ENCODE measurements at regions not wholly inside any gene's neighbourhood (a gene's known extent, or its start where the extent isn't known, plus 50 kb on each side); places are given as distances from the start of the nearest gene placed in this dataset.
A peak's percentile ranks its signal among the peaks of the same experiment; 100 is the strongest.

DNA sequence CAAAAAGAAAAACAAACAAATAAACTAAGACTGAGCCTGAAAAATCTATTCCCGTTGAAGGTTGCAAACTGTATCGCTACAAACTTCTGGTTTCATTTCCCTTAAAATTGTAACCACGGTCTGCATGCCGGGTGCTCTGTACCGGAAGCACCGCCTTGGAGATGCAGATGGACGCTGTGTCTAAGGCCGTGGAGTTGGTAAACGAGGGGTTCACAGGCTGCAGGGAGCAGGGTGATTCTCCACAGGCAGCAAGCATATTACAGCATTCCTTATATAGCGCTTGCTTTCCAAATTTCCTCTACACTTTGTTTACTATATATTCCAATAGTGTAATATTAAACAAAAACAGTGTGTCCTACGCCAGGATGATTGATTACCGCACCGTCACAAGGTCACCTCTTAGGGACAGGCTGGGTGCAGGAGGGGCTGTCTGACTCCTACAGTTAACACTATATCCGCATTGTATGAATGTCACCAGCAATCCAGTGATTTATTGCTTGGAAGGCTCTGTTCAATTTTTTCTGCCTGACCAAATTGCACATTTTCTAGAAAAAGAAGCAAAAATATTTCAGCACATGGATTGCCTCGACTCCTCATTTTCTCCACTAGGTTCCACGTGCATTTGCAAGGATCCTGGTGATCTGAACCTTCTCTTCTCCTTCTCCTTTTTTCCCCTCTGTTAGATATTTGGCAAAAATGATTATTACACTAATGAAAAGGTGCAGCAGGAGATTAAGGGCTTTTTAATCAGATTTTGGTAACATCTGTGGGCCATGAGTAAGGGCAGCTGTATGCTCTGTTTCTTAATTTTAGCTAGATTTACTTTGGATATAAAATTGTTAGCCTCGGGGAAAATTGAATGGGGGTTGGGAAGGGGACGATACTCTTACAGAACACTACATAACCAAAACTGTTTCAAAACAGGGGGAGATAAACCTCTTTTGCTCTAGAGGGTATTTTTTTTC, 325.8 kb upstream of the MGMT start:
- no peak for DNase-seq

DNA sequence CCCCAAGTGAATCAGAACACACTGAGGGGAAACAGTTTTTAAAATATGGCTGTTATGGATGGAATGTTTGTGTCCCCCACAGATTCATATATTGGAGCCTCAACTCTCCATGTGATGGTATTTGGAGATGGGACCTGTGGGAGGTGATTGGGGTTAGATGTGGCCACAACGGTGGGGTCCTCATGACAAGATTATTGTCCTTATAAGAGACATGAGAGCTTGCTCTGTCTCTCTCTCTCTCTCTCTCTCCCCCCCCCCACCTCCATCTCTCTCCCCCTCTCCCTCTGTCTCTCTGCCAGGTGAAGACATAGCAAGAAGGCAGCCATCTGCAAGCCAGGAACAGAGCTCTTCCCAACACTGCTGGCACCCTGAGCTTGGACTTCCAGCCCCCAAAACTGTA, 315.8 kb upstream of the MGMT start:
- no peak for DNase-seq

DNA sequence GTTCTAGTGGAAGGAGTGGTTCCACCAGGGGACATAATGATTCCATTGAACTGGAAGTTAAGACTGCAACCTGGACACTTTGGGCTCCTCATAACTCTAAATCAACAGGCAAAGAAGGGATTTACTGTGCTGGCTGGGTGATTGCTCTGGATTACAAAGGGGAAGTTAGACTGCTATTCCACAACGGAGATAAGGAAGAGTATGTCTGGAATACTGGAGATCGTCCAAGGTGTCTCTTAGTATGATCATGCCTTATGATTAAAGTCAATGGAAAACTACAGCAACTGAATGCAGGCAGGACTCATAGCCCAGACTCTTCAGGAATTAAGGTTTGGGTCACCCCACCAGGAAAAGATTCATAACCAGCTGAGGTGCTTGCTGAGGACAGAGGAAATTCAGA, 310.6 kb upstream of the MGMT start:
- no peak for DNase-seq

DNA sequence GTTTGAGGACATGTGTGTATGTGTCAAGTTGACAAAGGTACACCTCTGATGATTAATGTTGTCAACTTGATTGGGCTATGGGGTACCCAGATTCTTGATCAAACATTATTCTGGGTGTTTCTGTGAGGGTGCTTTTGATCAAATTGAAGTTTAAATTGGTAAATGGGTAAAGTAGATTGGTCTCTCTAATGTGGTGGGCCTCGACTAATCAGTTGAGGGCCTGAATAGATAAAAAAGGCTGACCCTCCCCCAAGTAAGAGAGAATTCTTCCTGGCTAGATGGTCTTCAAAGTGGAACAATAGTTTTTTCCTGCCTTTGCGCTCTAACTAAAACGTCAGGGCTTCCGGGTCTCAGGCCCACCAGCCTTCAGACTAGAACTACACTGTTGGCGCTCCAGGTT, 309.9 kb upstream of the MGMT start:
- no peak for DNase-seq

DNA sequence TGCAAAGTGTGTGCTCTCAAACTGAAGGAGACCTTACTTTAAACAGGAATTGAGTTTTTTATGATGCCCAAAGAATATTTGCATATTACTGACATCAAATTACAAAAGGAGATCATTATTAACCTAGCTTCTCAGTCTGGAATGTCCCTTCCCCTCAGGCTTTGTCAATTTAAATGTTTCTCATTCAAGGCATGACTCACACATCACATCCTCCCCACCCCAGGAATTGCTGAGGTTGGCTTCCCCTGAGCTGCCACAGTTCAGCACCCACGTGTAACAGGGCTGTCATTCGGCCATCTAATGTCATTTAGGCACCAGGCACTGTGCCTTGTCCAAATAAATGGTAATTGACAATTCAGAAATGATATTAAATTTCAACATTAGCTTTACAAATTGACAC, 305.9 kb upstream of the MGMT start:
- DNase-seq: peak; percentile 1 to 3

DNA sequence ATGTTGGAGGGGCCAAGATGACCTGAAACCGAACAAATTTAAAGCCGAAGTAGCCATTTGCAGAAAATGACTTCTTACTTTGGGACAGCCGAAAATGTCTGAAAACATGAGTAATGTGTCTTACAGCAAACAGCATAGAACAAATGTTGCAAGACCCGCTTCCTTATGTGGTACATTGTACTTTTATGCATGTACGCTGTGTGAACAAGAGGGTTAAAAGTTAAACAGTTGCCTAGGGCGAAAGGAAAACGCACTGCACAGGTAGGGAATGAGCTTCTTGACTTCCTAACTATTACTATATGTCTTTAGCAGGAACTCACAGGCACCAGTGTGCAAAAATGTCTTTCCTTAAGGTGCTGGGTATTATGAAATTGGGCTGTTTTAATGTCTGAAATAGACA, 303.5 kb upstream of the MGMT start:
- no peak for DNase-seq

DNA sequence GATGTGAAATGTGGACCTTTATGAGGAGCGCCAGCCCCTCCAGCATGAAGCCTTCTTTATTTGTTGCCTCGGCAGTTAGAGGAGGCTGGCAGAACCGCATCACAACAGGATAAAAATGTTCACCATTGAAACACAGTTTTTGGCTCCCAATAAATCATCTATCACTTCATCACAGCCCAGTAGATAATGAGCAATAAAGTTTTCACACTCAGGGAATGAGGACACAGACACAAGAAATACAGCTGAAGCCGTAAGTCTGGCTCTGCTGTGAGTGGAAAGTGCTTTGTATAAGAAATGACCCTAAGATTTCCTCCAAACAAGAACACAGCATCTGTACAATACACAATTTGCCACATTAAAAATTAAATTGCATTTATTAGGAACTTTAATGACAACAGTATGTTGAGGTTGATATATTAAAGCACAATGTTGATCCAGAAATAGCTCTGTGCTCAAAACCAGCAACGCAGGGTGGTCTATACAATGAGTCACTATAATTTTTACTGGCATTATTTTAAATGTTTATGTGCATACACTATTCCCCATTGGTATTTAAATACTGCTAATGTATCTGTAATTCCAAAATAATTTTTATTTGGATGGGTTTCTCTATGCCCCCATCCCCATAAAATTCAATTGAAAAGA, 301.8 kb upstream of the MGMT start:
- DNase-seq: no peak

DNA sequence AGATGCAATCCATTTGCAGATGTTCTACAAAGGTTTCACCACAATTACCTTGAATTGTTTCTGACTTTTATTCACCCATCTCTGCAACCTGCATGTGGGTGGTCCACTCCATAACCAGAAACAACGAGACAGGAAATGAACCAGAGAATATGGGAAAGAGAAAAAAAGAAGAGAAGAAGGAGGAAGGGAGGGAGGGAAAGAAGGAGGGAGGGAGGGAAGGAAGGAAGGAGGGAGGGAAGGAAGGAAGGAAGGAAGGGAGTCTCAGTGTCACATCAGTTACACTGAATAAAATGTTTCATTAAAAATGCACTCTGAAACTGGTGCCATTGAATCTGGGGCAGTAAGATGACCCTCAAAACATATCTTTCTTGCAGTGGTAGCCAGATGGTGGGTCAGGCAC, 301.3 kb upstream of the MGMT start:
- no peak for DNase-seq

DNA sequence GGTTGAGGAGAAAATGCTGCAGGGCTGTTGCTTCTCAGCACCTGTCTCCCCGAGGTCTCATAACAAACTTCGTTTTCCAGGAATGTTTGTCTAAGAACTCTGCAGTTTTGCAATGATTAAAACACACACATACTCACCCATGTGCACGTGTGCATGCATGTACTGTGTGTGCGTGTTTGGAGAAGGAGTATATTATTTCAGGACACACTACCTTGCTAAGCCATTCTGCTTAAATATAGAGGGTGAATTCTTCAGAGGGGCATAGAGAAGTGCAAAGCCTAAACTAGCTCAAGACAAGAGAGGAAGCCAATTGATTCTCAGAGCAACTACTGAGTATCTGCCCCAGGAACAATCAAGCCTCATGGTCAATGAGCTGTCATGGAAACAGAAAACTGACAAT, 298.4 kb upstream of the MGMT start:
- no peak for DNase-seq

DNA sequence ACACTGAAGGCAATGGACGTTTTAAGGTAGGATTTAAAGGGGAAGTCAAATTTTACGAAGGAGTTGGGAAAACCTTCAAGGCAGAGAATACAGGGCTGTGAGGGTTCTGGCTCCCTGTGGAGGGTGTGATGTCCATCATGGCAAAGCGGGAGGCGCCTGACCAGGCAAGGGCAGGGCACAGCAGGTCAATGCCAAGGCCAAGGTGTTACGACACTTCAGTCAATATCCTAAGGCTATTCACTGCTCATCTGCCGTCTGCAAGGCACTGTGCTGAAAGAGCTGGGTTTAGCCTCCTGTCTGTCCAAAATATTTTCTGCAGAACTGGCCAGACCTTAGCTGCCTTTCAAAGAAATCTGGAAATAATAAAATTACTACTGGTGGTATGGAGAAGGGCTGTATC, 297.9 kb upstream of the MGMT start:
- DNase-seq: no peak

DNA sequence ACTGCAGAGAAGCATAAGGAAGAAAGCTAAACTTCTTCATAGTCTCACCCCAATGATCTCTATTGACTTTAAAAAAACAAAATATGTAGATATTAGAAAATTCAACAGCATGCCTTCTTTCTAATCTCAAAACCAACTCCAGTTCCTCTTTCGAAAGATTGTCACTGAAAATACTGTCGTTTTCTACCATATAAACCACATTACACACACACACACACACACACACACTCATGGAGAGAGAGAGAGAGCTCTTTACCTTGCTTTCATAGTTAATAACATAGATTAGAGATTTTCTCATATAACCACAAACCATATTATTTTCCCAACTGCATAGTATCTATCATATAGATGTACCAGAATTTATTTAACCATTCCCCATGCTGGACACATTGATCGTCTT, 296.2 kb upstream of the MGMT start:
- no peak for DNase-seq

DNA sequence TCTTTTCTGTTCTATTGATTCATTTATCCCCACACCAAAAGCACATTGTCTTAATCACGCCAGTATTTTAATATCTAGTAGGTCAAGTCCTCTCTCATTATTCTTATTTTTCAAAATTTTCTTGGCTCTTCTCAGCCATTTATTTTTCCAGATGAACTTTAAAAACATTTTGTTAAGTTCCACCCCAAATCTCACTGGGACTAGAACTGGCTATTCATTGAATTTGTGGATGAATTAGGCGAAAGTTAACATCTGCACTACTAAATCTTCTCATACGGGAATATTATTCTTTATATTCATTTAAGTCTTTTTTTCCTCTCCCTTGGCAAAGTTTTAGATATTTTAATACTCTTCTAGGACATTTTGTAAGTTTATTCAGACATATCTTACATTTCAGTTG, 295.2 kb upstream of the MGMT start:
- no peak for DNase-seq

DNA sequence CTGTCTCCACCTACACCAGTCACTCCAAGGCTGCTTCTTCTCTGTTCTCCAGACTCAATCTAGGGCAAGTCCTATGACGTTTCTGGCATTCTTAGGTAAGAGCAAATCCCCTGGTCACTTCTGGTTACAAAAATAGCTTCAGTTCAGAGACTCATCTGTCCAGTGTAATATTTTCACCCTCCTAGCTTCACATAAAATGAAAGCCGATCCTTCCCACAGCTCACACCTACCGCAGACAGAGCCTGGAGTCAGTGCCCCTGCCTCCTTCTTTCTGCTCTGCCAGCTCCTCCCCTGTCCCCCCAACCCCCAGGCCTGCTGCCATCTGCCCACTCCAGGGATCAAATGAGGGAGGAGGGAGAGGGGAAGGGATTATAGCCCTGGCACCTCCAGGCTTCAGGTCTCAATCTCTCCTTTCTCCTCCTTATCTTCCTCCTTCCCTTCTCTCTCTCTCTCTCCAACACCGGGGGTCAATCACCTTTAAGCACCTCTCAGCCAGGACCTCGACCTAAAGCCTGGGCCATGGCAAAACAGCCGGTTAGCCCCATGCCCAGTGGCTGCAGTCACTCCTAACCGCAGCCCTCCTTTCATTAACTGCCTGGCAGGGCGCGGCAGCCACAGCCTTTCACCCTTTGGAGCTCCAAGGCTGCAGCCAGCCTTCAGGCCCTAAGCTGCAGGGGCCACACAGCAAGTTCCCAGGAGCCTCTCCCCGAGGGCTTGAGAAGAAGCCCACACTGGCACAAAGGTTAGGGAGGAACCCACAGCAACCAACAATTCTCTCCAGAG, 292.6 kb upstream of the MGMT start:
- DNase-seq: no peak

DNA sequence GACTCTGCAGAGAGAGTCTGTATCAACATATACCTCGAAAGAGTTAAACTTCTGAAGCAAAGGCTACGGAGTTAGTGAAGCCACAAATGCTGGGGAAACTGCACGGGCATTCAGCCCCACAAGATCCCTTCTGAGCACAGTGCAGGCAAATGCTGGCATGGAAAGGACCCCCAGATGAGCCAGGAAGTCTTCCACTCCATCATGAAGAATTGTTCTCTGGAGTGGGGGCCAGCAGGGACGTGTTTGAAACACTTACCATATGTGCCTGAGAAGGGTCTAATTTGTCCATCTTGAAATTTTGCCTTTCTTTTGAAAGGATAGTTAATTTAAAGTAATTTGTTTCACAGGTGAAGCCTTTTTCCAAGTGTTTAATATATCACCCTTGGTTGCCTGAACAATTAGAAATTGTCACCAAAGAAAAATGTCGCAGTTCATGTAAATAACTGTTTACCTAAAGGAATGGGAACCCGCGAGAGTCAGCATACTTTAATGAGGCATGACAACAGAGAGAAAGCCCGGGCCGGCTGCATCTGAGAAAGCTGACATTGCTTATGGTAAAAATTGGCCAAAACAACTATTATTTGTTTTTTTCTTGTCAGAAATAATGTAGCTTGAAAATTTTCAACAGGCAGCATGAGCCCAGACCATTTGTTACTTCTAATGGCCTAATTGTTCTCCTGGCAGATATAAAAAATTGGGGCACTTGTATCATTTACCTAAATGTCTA, 287.6 kb upstream of the MGMT start:
- DNase-seq: no peak

DNA sequence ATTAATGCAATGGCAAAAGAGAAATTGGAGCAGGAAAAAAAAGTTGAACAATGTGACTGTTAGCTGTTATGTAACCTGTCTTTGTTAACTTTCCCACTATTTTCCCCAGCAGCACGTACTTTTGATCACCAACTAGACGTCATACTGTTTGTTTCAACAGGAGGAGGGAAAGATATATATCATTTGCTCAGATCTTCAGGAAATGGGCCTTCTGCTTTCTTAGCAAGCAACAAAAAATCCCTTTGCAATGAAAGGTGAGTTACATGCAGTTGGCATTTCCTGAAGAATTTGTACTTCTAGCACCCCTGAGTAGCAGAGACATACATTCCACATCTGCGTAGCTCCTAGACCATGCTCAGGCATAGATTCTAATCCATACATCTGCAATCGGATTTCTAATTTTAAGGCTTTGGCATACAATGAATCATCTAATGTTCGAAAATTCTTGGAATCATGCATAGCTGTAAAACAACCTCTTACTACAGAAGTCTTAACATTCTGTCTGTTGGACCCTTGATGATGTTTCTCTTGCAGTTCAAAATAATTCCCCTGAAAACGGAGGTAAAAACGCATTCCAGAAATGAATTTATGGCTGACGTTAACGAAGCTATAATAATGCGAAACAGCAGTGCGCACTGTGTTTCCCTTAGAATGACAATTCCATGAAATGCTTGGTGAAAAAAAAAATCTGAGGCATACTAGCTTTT, 286.9 kb upstream of the MGMT start:
- DNase-seq: no peak

DNA sequence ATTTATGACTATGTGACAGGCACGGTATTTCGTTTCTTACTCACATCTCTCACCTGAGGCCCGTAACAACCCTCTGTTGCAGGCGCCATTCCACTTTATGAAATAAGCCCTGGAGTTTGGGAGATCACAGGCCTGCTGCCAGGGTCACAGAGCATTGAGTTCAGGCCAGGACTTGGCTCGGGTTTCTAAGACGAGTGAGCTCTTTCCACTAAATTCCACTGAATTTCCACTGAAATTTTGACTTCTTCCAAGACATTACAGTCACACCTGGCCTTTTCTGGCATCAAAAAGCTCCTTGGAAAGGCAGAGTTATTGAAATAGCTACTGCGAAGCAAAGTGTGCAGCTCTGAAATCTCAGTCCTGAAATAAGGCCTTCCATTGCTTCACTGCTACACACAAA, 282.8 kb upstream of the MGMT start:
- no peak for DNase-seq

DNA sequence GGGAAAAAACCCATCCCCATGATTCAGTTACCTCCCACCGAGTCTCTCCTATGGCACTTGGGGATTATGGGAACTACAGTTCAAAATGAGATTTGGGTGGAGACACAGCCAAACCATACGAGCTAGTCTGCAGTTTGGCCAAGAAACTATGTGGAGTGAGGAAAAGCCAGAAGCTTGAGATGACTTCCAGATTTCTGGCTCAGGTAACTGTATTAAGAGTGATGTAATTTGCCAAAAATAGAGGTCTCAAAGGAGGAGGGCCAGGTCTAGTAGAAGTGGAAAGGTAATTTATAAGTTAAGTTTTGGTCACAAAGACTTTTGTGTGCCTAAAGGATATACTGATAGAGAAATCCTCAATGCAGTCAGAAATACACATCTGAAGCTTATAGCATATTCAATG, 279.7 kb upstream of the MGMT start:
- DNase-seq: no peak

DNA sequence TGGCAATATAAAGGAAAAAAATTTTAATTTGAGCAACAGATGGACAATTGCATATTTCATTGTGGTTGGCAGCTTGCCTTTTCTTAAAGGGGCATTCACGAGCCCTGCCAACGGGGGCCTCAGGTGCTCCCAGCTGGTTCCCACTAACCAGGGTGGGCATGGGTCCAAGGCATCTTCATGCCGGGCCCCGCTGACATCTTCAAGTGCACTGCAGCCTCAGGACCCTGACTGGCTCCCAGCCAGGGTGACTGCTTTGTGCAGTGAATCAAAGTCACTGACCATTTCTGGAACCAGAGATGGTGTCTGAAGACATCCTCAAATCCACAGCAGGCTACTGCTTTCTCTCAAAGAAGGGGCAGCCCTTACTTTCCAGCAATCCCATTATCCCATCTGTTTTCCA, 275.2 kb upstream of the MGMT start:
- DNase-seq: no peak

DNA sequence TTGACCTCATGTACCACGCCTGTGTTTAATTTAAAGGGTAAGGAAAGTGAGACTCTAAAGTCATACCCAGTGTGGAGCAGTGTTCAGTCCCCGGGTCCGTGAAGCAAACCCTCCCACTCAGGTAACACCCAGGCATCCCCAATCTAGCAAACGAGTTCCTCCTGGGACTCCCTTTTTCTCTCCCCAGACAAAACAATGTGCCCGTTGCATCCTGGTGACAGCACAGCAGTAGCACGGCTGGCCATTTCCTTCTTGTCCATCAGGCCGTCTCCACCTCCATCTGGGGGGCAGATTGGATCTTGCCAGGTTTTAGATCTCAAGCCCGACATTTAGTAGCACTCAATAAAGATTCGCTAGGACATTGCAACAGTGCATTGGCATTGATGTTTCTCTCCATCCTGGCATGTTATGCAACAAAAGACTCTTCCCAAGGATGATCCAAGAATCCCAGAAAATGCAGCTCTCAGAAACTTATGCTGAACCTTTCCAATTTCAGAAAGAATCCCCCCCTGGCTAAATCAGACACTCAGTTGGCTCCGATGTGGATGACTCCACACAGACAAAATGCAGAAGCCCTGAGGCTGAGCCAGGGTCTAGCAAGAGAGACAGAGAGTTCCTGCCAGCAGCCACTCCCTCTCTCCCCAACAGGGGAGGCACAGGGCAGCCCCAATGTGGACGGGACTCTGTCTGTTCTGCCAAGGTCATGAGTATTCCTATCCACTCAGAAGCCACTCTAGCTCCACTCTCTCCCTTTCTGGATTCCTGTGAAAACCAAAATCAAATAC, 274.5 kb upstream of the MGMT start:
- DNase-seq: no peak

DNA sequence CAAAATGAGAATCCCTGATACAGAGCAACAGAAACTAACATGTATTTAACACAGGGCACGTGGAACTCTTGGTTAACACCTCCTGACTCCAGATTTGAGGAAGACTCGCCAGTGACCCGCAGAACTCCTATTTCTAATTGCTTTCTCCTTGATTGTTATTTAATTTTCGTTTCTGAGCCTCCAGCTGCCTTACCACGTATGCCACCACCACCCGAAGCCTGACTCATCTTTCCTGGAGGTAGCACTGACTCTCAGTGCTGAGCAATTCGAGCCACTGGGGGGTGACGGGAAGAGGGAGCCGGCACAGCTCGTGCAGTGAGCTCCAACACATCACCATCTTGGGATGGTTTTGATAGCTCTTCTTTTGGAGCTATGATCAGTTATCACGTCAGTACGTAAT, 273.9 kb upstream of the MGMT start:
- peak in 1 of 2 experiments; percentile 4 for DNase-seq

DNA sequence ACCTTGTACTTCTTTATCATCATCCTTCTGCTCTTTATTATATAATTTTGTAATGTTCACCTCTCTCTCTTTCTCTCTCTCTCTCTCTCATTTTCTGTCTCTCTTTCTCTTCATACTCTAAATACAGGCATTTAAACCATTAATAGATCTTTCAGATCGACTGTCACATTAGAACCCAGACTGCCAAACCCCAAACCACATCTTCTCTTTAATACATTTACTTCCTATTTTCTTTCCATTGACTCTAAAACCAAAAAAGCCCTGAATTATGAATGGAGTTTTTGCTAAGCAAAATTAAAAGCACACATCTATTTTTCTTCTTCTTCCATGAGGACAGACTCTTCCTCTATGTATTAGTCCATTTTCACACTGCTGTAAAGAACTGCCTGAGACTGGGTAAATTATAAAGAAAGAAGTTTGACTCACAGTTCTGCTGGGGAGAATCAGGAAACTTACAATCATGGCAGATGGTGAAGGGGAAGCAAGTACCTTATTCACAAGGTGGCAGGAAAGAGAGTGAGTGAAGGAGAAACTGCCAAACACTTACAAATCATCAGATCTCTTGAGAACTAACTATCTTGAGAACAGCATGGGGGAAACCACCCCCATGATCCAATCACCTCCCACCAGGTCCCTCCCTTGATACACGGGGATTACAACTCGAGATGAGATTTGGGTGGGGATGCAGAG, 272.7 kb upstream of the MGMT start:
- no peak for DNase-seq

Measured in activated CD4-positive, alpha-beta T cell treated with anti-CD3 and anti-CD28 coated beads, Interleukin-2, amount 50 U/mL, for 48 hours (primary cell).